CD4-positive, alpha-beta memory T cell (primary cell): ENCODE measurements at regions not wholly inside any gene's neighbourhood (a gene's known extent, or its start where the extent isn't known, plus 50 kb on each side); places are given as distances from the start of the nearest gene placed in this dataset.

ENCODE experiments used
- CTCF ChIA-PET: fragments of 350-600 bp; sonication (Branson Sonifier 250); formaldehyde crosslinking; loops from one replicate; lab custom pipeline; 2021; ENCODE audit warnings: inconsistent platforms; ENCODE audit not compliant: partially characterized antibody; lab: Charles Lee
- POLR2A ChIA-PET: fragments of 350-600 bp; sonication (Branson Sonifier 250); formaldehyde crosslinking; loops from one replicate; lab custom pipeline; 2021; ENCODE audit not compliant: partially characterized antibody; lab: Charles Lee
- DNase-seq, 5 donors: peaks; one replicate each; pipeline versions ENCODE4 v3.0.0 to v3.0.0-alpha.2; 2020 to 2022; ENCODE audit warnings: mixed read lengths in 1 of 5
- H3K27ac ChIP-seq: one replicate; pipeline ENCODE4 v1.7.0; 2013; ENCODE audit warnings: low read depth, low read length
- H3K27me3 ChIP-seq: 2 replicates; pipeline ENCODE4 v1.7.0; 2013; ENCODE audit warnings: mild to moderate bottlenecking, low read length, moderate library complexity; ENCODE audit not compliant: insufficient read depth
- H3K36me3 ChIP-seq: 2 replicates; pipeline ENCODE4 v1.7.0; 2013; ENCODE audit warnings: mild to moderate bottlenecking, low read length, moderate library complexity; ENCODE audit not compliant: insufficient read depth
- H3K4me1 ChIP-seq: 2 replicates; pipeline ENCODE4 v1.7.0; 2013; ENCODE audit warnings: mild to moderate bottlenecking, low read length, moderate library complexity; ENCODE audit not compliant: insufficient read depth
- H3K4me3 ChIP-seq, 2 donors: one replicate each; pipeline ENCODE4 v1.7.0; 2013; ENCODE audit warnings: low read length in 2 of 2, mild to moderate bottlenecking in 1 of 2
- H3K9me3 ChIP-seq, 2 donors: one replicate each; pipeline ENCODE4 v1.7.0; 2013; ENCODE audit warnings: low read length in 2 of 2, control low read depth in 1 of 2; ENCODE audit not compliant: control insufficient read depth in 1 of 2
- H3K27ac Mint-ChIP-seq, 7 donors: one replicate each; pipeline ENCODE4 v1.8.0; 2020 to 2021; ENCODE audit warnings: mixed read lengths in 7 of 7, mild to moderate bottlenecking in 6 of 7, inconsistent platforms in 3 of 7, moderate library complexity in 3 of 7
- H3K27me3 Mint-ChIP-seq, 2 donors: one replicate each; pipeline ENCODE4 v1.8.0; 2020 to 2021; ENCODE audit warnings: mixed read lengths in 2 of 2
- H3K36me3 Mint-ChIP-seq, 2 donors: one replicate each; pipeline ENCODE4 v1.8.0; 2020 to 2021; ENCODE audit warnings: mixed read lengths in 2 of 2, inconsistent platforms in 1 of 2, mild to moderate bottlenecking in 1 of 2
- H3K4me1 Mint-ChIP-seq, 4 donors: one replicate each; pipeline ENCODE4 v1.8.0; 2020 to 2021; ENCODE audit warnings: mixed read lengths in 4 of 4, mild to moderate bottlenecking in 1 of 4
- H3K4me3 Mint-ChIP-seq, 8 donors: one replicate each; pipeline ENCODE4 v1.8.0; 2020 to 2021; ENCODE audit warnings: mixed read lengths in 8 of 8, mild to moderate bottlenecking in 7 of 8, moderate library complexity in 6 of 8, inconsistent platforms in 3 of 8
- H3K9me3 Mint-ChIP-seq, 8 donors: one replicate each; pipeline ENCODE4 v1.8.0; 2020 to 2021; ENCODE audit warnings: mixed read lengths in 8 of 8, mild to moderate bottlenecking in 5 of 8, inconsistent platforms in 3 of 8, moderate library complexity in 1 of 8
- intact Hi-C: fragments of 100-400 bp; cut with micrococcal nuclease; formaldehyde crosslinking; loops from one replicate; pipeline ENCODE4 v1.15.1; 2023

DNA sequence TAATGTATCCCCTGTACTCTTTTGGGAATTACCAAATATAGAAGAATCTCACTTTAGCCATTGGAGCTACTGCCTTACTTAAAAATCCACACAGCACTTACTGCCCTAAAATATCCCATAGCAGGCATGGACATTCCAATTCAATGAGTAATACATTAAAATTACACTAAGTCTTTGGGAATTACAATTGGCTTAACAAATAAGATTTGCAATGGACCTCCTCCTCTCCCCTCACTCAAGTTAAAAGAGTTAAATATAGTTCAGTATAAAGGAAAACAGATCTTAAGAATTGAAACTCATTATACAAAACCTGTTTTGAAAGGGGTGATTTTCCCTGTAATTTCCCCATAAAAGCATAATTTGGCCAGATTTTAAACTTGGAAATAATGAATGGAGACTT lies 477.1 kb downstream of the SLC16A7 start:
- Mint-ChIP-seq H3K36me3 (no peaks in the 10 kb centered on the region), H3K27ac (no peak overlapping the region), H3K27me3 (no peaks in the 10 kb centered on the region), H3K4me1 (no peaks in the 10 kb centered on the region), H3K4me3 (no peak overlapping the region), H3K9me3 (peaks cover 0 to 6% (median 1%) of the 10 kb centered on the region in 8 donors)
- CTCF ChIA-PET, result no interaction called here
- POLR2A ChIA-PET, result no interaction called here
- H3K36me3 ChIP-seq, result no peaks in the 10 kb centered on the region
- no peak for DNase-seq
- no peaks in the 10 kb centered on the region for H3K27me3 ChIP-seq
- no peak overlapping the region for H3K27ac ChIP-seq
- intact Hi-C loops, result no loop called here
- no peaks in the 10 kb centered on the region for H3K4me1 ChIP-seq
- no peak overlapping the region for H3K4me3 ChIP-seq
- H3K9me3 ChIP-seq, result no peaks in the 10 kb centered on the region

DNA sequence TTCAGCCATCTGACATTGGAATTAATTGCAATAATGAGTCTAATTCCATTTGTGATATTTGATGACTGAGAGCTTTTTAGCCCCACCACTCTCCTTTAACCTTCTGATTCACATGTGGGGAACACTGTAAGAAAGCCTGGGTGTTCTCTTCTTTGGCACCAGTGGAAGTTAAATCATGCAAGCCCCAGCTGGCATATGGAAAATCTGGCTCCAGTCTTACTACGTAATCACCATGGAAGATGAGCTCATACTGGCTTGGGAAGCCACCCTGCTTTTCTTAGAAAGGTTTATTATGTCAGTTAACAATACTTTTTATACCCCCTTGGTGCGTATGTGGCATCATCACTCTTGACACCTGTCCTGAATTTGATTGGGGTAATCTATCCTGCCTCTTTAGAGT lies 479.3 kb downstream of the SLC16A7 start:
- H3K4me1 ChIP-seq, result no peaks in the 10 kb centered on the region
- ChIA-PET CTCF (no interaction called here), POLR2A (no interaction called here)
- H3K4me1 Mint-ChIP-seq, result no peaks in the 10 kb centered on the region
- H3K9me3 ChIP-seq, result no peaks in the 10 kb centered on the region
- H3K9me3 Mint-ChIP-seq, result peaks cover 0 to 8% (median 3%) of the 10 kb centered on the region in 8 donors
- H3K36me3 Mint-ChIP-seq, result no peaks in the 10 kb centered on the region
- no peaks in the 10 kb centered on the region for H3K27me3 ChIP-seq
- H3K36me3 ChIP-seq, result no peaks in the 10 kb centered on the region
- H3K4me3 ChIP-seq, result no peak overlapping the region
- no peak overlapping the region for H3K27ac ChIP-seq
- H3K27me3 Mint-ChIP-seq, result no peaks in the 10 kb centered on the region
- no peak overlapping the region for H3K27ac Mint-ChIP-seq
- no peak for DNase-seq
- intact Hi-C loops, result no loop called here
- H3K4me3 Mint-ChIP-seq, result no peak overlapping the region

DNA sequence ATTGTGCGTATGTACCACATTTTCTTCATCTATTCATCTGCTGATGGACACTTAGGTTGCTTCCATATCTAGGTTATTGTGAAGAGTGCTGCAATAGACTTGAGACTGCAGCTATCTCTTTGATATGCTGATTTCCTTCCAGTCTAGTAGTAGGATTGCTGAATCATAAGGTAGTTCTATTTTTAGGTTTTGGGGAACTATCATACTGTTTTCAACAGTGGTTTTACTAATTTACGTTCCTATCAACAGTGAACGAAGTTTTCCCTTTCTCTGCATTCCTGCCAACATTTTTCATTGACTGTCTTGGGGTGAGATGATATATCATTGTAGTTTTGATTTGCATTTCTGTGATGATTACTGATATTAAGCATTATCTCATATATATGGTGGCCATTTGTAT lies 482.2 kb downstream of the SLC16A7 start:
- no peaks in the 10 kb centered on the region for H3K4me1 ChIP-seq
- Mint-ChIP-seq H3K9me3 (peaks cover 0 to 14% (median 5%) of the 10 kb centered on the region in 8 donors), H3K4me3 (no peak overlapping the region), H3K4me1 (no peaks in the 10 kb centered on the region), H3K36me3 (no peaks in the 10 kb centered on the region), H3K27me3 (no peaks in the 10 kb centered on the region), H3K27ac (no peak overlapping the region)
- intact Hi-C loops, result no loop called here
- ChIA-PET POLR2A (no interaction called here), CTCF (no interaction called here)
- H3K4me3 ChIP-seq, result no peak overlapping the region
- H3K27ac ChIP-seq, result no peak overlapping the region
- no peaks in the 10 kb centered on the region for H3K27me3 ChIP-seq
- H3K36me3 ChIP-seq, result no peaks in the 10 kb centered on the region
- no peak for DNase-seq
- no peaks in the 10 kb centered on the region for H3K9me3 ChIP-seq

DNA sequence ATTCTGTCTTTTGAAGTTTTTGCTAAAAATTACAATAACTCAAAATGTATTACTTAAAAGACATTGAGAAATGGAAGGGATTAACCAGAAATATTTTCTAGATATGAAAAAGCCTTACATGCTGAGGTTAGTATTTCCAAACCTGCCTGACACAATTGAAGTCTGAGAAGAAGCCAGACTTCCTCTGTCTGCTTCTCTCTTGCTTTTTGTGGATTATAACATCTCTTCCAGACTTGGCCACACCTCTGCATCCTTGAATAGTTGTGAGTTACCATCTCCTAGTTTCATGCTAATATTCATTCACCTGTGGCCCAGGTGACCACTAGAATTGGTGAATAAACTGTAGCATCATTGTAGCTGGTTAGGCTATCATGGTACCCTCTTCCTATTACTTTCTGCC lies 497.6 kb downstream of the SLC16A7 start:
- no peak overlapping the region for H3K27ac ChIP-seq
- DNase-seq, result no peak
- Mint-ChIP-seq H3K4me3 (no peak overlapping the region), H3K27ac (no peak overlapping the region), H3K36me3 (no peaks in the 10 kb centered on the region), H3K4me1 (no peaks in the 10 kb centered on the region), H3K27me3 (no peaks in the 10 kb centered on the region), H3K9me3 (peaks cover 0 to 4% (median 0%) of the 10 kb centered on the region in 8 donors)
- no peaks in the 10 kb centered on the region for H3K36me3 ChIP-seq
- intact Hi-C loops, result no loop called here
- no peaks in the 10 kb centered on the region for H3K27me3 ChIP-seq
- CTCF ChIA-PET, result no interaction called here
- H3K4me3 ChIP-seq, result no peak overlapping the region
- POLR2A ChIA-PET, result no interaction called here
- no peaks in the 10 kb centered on the region for H3K4me1 ChIP-seq
- H3K9me3 ChIP-seq, result no peaks in the 10 kb centered on the region

DNA sequence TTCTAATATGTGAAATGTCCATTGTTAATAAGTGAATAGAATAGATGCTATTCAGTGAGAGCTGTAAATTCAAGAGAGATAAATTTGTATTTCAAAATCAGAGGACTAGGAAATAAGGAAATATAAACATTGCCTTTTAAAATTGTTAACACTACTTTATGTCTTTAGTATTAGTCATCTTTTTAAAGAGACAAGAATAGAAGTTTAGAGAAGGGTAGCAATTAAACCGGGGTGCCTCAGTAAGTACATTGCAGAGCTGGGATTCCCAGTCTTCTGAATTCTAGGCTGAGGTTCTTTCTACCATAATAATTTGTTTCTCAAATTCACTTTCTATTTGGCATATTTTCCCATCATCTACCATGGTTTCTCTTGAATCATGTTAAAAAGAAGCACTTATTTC lies 498.6 kb downstream of the SLC16A7 start:
- H3K27me3 Mint-ChIP-seq, result no peaks in the 10 kb centered on the region
- H3K9me3 ChIP-seq, result no peaks in the 10 kb centered on the region
- H3K36me3 Mint-ChIP-seq, result no peaks in the 10 kb centered on the region
- ChIA-PET POLR2A (no interaction called here), CTCF (no interaction called here)
- no peaks in the 10 kb centered on the region for H3K27me3 ChIP-seq
- DNase-seq, result no peak
- no peaks in the 10 kb centered on the region for H3K4me1 Mint-ChIP-seq
- H3K27ac Mint-ChIP-seq, result no peak overlapping the region
- intact Hi-C loops, result no loop called here
- H3K27ac ChIP-seq, result no peak overlapping the region
- H3K9me3 Mint-ChIP-seq, result peaks cover 0 to 10% (median 2%) of the 10 kb centered on the region in 8 donors
- H3K4me1 ChIP-seq, result no peaks in the 10 kb centered on the region
- H3K4me3 Mint-ChIP-seq, result no peak overlapping the region
- no peaks in the 10 kb centered on the region for H3K36me3 ChIP-seq
- no peak overlapping the region for H3K4me3 ChIP-seq

DNA sequence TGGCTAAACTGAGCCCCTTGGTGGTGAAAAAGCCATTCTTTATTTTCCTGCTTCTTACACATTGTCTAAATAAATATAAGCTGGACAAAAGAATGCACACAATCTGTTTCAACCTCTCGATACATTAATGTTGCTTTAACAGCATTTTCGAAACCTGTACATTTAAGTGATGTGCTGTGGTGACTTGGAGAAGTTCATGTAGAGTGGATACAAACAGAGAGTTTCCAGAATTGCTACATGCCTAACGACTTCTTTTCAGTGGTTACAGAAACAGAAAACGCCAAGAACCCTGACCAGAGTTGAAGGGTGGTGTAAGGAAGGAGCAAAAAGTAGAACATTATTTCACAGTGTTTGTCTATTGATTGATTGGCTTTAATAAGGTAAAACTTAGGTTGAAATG lies 500.9 kb downstream of the SLC16A7 start:
- intact Hi-C loops, result no loop called here
- no peak overlapping the region for H3K4me3 ChIP-seq
- POLR2A ChIA-PET, result no interaction called here
- H3K27ac ChIP-seq, result no peak overlapping the region
- CTCF ChIA-PET, result no interaction called here
- H3K9me3 ChIP-seq, result no peaks in the 10 kb centered on the region
- H3K27me3 ChIP-seq, result no peaks in the 10 kb centered on the region
- H3K9me3 Mint-ChIP-seq, result peaks cover 0 to 13% (median 3%) of the 10 kb centered on the region in 8 donors
- no peak overlapping the region for H3K27ac Mint-ChIP-seq
- H3K27me3 Mint-ChIP-seq, result no peaks in the 10 kb centered on the region
- no peak overlapping the region for H3K4me3 Mint-ChIP-seq
- no peaks in the 10 kb centered on the region for H3K4me1 Mint-ChIP-seq
- DNase-seq, result no peak
- no peaks in the 10 kb centered on the region for H3K36me3 Mint-ChIP-seq
- H3K4me1 ChIP-seq, result no peaks in the 10 kb centered on the region
- no peaks in the 10 kb centered on the region for H3K36me3 ChIP-seq

DNA sequence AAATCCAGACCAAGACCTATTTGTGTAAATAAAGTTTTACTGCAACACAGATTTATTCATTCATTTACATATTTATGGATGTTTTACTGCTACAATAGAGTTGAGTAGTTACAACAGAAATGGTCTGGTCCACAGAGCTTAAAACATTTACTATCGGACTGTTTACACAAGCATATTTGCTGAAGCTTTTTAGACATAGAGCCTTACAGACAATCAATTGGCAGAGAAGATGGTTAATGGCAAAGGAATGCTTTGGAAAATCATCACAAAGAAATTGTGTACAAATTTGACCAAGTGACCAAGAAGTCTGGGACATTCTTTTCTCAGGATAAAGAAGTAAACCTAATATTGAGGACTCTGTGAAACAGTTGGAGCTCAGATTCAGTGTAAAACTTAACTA lies 504.3 kb downstream of the SLC16A7 start:
- ChIA-PET CTCF (no interaction called here), POLR2A (no interaction called here)
- Mint-ChIP-seq H3K36me3 (no peaks in the 10 kb centered on the region), H3K27ac (no peak overlapping the region), H3K9me3 (peaks cover 0 to 12% (median 4%) of the 10 kb centered on the region in 8 donors), H3K4me3 (no peak overlapping the region), H3K4me1 (no peaks in the 10 kb centered on the region), H3K27me3 (no peaks in the 10 kb centered on the region)
- Histone ChIP-seq H3K36me3 (no peaks in the 10 kb centered on the region), H3K27ac (no peak overlapping the region), H3K27me3 (no peaks in the 10 kb centered on the region), H3K4me1 (no peaks in the 10 kb centered on the region), H3K4me3 (no peak overlapping the region), H3K9me3 (no peaks in the 10 kb centered on the region)
- DNase-seq, result no peak
- intact Hi-C loops, result no loop called here

DNA sequence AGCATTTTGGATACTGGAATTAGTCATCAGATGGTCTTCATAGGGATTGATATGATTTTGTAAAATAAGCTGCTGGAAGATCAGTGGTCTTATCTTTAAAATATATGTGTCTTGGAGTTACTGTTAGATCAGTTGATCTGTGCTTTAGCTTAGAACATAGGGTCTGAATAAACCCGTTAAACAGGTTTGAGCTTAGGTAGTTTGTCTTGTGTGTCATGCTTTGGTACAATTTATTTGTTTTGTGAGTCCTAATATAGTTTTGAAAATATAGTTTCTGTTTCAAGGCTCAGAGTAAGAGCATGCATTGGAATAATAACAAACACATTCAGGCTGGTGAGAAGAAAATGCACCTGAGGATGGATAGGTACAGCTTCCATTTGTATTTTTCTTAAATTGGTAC lies 505.0 kb downstream of the SLC16A7 start:
- H3K4me3 ChIP-seq, result no peak overlapping the region
- no peak for DNase-seq
- Mint-ChIP-seq H3K4me3 (no peak overlapping the region), H3K27ac (no peak overlapping the region), H3K27me3 (no peaks in the 10 kb centered on the region), H3K9me3 (peaks cover 0 to 12% (median 4%) of the 10 kb centered on the region in 8 donors), H3K36me3 (no peaks in the 10 kb centered on the region), H3K4me1 (no peaks in the 10 kb centered on the region)
- ChIA-PET CTCF (no interaction called here), POLR2A (no interaction called here)
- no peaks in the 10 kb centered on the region for H3K9me3 ChIP-seq
- H3K27ac ChIP-seq, result no peak overlapping the region
- no peaks in the 10 kb centered on the region for H3K27me3 ChIP-seq
- no peaks in the 10 kb centered on the region for H3K36me3 ChIP-seq
- no peaks in the 10 kb centered on the region for H3K4me1 ChIP-seq
- intact Hi-C loops, result no loop called here
